ENCODE measurements at regions not wholly inside any gene's neighbourhood (a gene's known extent, or its start where the extent isn't known, plus 50 kb on each side); places are given as distances from the start of the nearest gene placed in this dataset.
"Not testable (repeated sequence)": the region's sequence is repeated elsewhere in the genome, so short reads cannot be mapped to it uniquely, and the experiment has no call there.

DNA sequence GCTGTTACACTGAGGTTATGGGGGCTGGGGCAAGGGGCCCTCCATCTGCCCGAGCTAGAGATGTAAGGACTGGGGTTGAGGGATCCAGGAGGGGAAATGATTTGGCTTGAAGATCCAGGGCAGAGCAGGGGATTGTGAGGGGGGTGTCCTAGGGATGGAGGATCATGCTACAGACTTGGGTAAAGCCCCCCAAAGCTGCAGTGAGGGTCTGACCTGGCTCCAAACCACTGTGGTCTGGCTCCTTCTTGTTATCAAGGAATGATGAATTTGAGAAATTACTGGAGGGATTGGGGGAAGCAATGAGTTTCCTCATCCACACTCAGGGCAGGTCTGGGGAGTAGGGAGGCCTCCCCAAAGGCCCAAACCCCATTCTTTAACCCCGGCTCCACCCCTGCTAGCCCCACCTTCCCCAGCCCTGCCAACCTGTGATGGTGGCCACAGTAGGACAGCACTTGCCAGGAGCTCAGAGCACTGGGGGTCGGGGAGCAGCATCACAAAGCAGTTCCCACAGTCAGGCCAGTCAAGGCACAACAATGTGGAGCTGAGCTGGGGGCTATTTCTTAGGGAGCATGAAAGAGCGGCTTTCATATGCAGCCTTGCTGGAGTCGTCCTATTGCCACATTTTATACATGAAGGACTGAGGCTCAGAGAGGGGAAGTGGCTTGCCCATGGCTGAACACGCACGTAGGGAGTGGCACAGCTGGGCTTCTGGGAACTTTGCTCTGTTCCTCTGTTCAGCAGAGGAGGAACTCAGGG, 165.5 kb downstream of the EFNB1 start:
- no peak for DNase-seq

DNA sequence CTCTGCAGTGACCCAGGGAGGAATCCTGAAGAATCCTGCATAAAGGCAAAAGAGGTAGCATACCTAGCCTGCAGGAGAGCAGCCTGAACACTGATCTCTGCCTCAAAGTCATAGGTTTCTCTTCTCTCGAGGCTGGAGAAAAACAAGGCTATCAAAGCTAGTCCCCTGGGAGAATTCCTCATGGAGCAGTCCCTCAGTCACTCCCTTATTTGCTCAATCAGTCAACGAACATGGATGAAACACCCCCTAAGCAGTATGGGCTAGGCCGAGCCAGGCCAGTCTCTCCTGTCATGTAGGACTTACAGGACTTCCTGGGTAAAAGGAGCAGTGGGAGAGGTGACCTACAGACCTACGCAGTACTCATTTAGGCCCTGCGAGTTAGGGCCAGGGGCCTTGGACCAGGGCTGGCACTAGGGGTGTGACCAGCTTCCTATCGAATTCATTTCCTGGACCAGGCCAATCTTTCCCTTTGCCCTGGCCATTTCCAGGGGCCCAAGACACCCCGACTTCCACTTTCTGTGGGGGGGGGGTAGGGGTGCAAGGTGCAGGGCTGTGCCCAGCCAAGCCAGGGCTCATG, 164.1 kb downstream of the EFNB1 start:
- no peak for DNase-seq

DNA sequence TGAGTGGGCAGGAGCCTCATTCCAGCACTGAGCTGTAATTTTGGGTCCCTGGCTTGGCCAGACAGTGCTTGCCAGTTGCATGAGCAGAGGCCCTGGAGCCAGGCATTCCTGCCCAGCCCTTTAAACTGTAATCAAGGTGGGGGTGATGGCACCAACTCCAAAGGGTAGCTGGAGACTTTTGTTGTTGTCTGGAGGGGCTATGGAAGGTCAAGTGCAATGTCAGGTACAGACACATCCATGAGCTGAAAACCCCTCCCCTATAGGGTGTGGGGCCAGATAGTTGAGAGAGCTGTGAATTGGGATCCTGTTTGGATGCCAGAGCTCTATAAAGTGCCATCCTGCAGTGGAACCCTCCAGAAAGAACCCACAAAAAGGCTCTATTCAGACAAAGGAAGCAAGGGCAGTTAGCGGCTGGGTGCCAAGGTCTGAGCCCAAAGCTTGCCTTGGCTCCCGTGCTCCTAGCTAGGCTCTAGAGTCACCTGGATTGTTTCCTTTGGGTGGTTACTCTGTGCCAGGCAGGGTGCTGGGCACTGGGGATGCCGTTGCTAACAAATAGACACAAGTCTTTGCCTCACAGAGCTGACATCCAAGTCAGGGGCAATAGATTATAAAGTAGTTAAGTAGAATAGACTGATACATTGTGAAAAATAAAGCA, 163.0 kb downstream of the EFNB1 start:
- DNase-seq, result no peak

DNA sequence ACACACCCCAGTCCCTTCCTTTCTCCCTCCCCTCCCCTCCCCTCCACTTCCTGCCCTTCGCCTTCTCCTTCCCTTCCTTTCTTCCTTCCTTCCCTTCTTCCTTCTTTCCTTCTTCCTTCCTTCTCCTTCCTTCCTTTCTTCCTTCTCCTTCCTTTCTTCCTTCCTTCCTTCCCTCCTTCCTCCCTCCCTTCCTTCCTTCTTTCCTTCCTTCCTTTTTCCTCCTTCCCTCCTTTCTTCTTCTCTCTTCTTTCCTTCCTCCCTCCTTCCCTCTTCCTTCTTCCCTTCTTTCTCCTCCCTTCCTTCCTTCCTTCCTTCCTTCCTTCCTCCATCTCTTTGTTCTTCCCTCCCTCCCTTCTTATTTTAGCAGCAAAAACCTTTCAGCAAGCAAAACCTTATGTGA, 162.1 kb downstream of the EFNB1 start:
- no peak for DNase-seq

DNA sequence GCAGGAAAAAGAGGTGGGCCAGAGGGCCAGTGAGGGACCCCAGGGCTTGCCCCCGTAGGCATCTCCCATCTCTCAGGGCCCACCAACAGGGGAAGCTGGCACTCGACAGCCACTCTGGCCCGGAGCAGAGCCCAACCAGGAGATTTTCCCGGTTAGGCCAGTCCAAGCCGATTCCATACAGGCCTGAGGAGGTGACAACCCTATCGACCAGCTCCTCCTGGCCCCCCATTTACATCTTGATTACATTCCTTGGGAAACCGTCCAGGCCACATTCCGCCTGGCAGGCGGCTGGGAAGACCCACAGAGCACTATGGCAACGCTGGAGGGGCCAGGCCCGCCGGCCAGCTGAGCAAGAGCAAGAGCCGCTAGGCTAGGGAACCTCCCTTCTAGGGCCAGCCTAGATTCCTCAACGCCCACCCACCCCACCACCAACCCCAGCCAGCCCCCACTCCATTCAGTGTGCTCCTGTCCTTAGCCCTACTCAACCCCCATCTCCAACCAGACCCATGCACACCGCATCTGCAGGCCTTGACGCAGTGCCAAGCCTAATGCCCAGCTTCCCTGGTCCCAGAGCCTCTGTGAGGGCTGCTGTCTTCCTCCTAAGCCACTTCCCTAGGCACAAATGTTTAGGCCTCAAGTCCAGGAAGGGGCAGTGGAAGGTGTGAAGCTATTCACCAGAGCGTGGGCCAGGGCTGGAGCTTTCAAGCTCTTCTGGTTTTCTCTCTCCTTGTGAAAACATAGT, 161.2 kb downstream of the EFNB1 start:
- DNase-seq, result no peak

DNA sequence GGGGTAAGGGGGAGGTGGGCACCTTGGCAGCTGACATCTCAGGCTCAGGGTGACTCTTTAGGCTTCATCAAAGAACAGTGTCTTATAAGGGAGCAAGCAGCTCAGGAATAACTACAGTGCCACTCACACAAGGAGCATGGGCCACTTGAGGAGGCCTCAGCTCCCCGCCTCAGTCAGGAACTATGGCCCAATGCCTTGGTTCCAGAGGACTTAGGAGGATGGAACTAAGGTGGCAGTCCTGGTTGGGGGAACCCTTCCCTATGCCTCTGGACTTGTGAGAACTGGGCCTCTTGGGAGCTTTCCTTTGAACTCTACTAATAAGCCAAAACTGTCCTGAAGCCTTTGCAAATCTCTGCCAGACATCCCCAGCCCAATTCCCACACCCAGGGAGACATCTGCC, 160.6 kb downstream of the EFNB1 start:
- DNase-seq, result no peak

DNA sequence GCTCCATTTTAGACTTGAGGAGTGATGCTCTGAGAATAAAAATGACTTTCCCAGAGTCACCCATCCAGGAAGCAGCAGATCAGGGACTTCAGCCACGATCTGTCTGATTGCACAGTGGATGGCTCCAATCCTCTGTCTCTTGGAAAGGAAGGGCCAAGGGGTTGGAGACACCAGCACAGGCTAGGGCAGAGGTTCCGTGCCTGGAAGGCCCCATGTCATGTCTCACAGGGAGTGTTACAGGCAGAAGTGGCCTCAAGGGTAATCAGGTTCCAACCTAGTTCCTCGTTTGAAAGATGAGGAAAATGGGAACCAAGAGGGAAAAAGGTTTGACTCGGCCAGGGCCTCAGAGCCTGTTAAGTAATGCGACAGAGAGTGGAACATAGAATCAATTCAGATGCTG, 160.0 kb downstream of the EFNB1 start:
- no peak for DNase-seq

DNA sequence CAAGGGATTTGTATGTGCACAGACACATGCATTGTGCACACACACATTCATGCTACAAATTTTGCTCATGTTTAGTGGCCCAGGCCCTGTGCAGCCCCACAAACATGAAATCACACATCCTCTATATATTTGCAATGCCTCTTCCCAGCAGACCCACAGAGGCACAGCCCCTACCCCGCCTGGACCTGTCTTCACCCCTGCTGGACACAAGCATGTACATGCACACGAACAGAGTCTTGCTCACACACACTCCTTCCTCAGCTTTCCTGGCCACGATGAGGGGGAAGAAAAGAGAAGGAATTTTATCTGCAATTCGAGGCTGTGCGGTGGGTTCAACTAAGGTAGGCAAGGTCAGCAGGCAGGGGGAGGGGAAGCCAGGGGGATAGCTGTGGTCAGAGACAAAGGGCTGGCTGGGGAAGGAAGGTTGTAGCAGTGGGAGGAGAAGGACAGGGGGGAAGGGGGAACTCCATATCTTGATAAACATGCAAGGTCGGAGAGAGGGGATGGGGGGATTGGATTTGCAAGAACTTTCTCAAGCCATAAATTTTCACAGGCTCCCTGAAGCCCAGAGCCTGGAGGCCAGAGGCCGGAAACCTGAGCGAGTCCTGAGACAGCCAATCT, 156.4 kb downstream of the EFNB1 start:
- DNase-seq, result no peak

DNA sequence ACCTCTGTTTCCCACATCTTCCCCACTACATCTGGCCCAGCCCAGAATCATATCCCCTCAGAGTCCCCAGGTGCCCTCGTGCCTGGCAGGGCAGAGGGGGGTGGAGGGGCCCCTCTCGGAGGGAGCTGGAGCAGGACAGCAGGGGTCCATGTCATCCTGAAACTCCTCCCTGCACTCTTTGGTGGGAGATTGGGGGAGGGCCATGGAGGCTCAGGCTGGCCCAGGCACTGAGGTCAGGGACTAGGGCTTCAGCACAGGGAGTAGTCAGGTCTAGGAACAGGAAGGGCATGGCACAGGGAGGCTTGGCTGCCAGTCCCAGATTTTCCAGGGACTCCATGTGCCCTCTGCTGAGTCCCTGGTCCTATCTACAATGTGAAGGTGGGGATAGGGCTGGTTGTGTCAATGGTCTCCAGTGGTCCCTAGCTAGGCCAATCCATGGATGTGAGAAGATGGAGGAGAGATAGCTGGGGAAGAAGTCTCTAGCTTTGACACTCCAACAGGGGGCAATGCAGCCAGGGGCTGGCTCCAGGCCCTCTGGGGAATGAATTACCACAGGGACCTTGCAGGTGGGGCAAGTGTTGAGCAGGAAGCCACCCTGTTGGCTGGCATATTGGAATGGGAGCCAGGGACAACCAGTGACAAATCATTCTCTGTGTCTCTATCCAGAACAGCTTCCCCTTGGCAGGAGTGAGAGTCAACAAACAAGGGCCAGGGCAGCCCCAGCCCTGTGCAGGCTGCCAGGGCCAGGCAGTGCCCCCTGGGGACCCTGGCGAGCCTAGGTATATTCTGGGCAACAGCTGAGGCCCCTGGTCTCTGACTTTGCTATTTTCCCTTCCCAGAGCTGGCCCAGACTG, 154.4 kb downstream of the EFNB1 start:
- DNase-seq, result no peak

DNA sequence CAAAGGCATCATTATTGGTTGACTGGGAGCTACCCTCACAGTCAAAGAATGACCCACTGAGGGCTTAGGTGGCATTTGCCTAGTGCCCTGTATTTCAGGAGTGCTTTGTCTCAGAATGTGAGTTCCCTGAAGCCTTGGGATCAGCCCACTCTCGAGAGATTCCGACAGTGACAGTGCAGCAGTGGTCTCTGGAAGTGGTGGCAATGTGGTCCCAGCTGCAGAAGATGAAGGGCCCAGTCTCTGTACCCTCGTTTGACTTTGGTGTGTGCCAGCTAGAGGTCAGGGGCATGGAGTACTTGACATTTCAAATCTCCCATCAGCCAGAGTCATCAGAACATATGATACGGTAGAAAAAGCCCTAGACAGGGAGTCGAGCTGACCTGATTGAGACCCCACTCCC, 153.7 kb downstream of the EFNB1 start:
- DNase-seq, result no peak

DNA sequence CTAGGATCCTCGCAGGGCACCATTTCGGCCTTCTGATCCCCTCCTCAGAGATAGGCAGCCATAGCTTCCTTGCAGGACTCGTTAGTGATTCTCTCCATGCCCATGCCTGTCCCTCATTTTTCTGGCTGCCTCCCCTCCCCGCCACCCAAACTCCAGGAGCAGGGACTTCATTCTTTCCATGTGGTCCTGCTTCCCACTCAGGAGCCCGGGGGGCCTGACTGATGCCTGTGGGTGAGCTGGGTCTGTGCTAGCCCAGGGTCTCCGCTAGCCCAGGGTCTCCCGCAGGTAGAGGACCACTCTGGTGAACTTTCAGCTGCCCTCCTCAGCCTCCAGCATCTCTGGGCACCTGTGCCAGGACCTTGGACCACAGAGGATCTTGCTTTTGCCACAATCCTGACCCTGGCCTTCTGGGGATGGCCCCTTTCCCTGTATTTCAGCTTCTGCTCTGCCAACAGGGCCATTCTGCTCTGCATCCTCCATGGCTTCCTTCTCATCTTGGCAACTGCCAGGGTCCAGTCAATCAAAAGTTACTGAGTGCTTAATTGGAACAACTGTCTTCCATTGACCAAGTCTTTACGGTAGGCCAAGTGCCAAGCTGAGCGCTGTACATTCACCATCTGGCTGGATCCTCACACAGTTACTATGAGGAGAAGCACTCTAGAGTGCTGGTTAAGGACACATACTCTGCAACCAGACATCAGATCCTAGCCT, 152.2 kb downstream of the EFNB1 start:
- DNase-seq, result no peak

DNA sequence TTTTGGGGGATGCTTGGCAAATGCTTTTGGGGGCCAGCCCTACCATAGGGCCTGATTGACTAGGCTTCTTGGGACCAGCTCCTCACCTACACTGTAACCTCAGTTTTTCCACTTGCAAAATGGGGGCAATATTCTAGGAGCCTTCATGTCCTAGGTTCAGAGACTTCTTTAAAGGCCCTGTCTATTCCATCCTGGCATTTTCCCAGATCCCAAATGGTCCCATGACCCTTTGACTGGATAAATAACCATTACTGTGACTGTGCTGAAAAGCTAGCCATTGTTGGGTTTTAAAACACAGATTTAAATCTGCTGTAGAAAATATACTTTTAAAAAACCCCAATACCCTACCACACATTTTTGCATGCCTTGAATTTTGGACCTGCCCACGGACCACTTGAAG, 149.8 kb downstream of the EFNB1 start:
- DNase-seq, result no peak

DNA sequence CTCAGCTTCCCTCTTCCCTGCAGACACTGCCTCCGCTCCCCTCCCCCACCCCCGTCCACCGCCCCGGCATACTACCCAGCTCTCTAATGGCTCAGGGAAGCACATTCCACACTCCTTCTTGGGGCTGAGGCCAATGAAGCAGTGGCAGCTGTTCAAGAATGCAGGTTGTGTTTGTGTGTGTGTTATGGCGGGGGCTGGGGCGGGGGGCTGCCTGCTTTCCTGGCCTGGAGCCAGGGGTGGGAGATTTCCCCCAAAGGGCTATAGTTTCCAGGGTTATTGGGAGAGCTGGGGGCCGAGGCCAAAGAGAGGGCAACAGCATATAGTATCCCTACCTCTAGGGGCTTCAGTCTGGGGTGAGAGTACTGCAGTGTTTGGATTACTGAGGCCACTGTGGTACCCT, 149.4 kb downstream of the EFNB1 start:
- DNase-seq, result no peak

DNA sequence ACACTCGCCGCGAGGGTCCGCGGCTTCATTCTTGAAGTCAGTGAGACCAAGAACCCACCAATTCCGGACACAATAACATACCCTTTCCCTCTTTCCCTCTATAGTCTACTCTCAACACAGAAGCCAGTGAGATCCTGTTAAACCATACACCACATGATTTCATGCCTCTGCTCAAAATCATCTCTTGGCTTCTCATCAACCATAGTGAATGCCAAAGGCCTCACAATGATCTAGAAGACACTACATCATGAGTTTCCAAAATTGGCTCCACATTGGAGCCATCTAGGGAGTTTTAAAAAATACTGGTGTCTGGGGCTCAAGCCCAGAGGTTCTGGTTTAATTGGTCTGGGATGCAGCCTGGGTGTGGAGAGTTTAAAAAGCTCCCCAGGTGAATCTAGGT, 124.5 kb downstream of the EFNB1 start:
- DNase-seq, result no peak

DNA sequence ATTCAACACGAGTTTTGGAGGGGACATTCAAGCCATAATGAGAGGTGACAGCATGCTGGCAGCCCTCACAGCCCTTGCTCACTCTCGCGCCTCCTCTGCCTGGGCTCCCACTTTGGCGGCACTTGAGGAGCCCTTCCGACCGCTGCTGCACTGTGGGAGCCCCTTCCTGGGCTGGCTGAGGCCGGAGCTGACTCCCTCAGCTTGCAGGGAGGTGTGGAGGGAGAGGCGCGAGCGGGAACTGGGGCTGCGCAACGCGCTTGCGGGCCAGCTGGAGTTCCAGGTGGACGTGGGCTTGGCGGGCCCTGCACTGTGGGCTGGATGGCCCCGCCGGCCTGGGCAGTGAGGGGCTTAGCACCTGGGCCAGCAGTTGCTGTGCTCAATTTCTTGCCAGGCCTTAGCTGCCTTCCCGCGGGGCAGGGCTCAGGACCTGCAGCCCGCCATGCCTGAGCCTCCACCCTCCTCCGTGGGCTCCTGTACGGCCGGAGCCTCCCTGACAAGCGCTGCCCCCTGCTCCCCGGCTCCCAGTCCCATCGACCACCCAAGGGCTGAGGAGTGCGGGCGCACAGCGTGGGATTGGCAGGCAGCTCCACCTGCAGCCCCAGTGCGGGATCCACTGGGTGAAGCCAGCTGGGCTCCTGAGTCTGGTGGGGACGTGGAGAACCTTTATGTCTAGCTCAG, 123.3 kb downstream of the EFNB1 start:
- not testable (repeated sequence) for DNase-seq

DNA sequence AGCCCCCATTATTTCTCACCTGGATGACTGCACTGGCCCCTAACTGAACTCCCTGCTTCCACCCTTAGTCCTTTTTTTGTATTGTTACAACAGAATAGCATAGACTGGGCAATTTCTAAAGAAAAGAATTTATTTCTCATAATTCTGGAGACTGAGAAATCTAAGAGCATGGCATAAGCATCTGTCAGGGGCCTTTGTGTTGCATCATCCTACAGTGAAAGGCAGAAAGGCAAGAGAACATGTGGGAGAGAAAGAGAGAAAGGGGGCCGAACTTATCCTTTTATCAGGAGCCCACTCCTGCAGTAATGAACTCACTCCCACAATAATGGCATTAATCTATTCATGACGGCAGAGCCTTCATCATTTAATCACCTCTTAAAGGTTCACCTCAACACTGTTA, 122.1 kb downstream of the EFNB1 start:
- no peak for DNase-seq

DNA sequence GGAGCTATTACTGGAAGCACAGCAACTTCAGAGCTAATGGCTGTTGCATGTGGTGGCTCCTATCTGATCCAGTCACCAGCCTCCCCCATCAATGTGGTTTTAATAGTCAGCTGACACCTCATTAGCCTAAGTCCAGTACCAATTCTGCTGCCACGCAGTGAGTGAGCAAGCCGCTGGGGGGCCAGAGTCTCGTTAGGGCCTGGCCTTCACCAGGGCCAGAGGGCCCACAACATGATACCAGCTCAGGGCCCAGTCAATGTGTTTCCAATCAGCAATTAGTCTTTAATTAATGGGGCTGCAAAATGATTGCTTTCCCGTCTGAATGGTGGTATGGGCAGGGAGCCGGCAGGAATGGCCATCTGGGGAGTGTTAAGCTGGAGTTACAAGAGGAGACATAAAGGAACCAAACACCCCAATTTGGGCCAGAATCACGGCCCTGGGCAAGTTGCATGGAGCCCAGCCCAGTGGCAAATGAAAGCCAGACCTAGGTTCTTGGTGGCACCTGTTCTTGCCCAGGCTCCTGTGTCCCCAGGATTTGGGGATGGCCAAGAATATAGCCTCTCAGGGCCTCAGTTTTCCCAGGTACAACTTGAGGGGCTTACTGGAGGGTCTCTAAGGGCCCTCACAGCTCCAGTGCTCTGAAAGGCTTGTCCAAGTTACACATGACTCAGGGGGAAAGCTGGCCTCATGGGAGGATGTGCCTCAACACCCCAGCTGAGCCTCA, 119.2 kb downstream of the EFNB1 start:
- no peak for DNase-seq

DNA sequence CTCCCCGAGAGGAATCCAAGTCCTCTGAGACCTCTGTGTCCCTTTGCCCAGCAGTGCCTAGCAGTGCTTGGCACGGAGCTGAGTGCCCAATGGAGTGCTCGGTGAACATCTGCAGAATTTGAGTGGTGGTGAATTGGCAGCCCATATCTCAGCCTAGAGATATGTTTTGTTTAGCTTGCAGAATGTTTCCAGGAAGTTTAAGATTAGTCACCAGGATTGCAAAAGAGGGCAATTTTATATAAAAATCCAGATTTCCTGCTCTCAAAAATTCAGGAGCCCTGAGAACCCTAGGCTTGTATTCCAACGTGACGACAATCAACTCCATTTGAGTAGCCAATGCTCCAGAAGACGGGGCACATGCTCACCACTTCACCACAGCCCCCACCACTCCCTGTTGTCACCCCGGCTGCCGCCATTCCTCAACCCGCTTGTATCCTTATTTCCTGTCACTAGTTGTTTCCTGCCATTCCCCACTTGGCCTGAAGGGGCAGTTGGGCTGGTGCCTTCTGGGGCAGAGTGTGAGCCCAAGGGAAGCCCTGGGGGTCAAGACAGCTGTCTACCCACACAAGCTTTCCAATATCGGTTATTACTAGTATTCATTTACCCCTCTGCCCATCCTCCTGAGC, 116.9 kb downstream of the EFNB1 start:
- peak; percentile 3 for DNase-seq

DNA sequence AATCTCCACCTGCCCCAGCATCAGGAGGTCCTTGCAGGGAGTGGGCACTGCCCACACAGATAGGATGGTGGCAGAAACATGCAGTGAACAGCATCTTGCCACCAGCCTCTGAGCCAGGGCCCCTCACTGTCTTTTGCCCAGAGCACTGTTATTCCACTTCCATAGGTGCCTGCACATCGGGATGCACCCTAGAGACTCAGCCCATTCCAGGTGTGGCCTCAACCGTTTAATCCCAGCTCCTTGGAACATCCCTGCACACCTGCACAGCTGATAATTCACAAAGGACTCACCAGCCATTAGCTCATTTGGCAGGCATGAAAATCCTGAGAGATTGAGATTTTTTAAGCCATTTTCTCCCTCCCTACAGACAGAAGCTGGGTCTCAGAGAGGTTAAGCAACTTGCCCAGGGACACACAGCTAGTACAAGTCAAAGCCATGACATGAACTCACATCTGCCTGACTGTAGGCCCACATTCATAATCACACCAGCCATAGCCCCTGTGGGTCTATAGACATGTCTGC, 116.3 kb downstream of the EFNB1 start:
- DNase-seq, result no peak

DNA sequence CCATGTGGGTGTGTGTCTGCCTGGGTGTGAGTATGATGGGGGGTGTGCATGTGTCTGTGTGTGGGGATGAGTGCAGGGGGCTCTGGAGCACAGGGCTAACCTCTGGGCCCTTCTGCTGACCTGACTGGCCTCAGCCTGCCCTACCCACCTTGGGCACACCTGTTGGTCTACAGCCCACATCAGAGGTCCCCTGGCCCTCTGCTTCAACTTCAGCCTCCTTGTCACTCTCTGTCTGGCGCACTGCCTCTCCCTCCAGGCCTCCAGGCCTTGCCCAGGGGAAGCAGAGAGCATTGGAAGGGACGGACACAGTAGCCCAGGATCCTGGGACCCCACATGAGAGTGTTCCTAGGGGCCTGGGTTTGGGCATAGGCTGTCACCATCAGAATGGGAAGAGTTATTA, 115.4 kb downstream of the EFNB1 start:
- DNase-seq, result no peak

Measured in activated CD4-positive, alpha-beta T cell treated with anti-CD3 and anti-CD28 coated beads, Interleukin-2, Interleukin-6, amounts not matched to agents 100 ng/mL and 50 ng/mL, durations not matched to agents 16 hours and 8 hours (primary cell).